Keratinocyte (primary cell): ENCODE measurements at regions not wholly inside any gene's neighbourhood (a gene's known extent, or its start where the extent isn't known, plus 50 kb on each side); places are given as distances from the start of the nearest gene placed in this dataset.

Source experiments
- DNase-seq: peaks from one replicate; pipeline ENCODE4 v3.0.0-alpha.2; 2011; ENCODE audit warnings: low read depth, missing footprints, low spot score
- FAIRE-seq: peaks from 2 replicates; lab custom pipeline; 2011; peaks lifted over from hg19 to GRCh38; lab: Jason Lieb, UNC
- H2AFZ ChIP-seq: 2 replicates; pipeline ENCODE4 v1.6.0; 2012; ENCODE audit warnings: low read length, control low read depth, inconsistent platforms; ENCODE audit not compliant: control insufficient read depth
- H3K27ac ChIP-seq: 2 replicates; pipeline ENCODE4 v1.5.1; 2011; ENCODE audit warnings: low read length; ENCODE audit not compliant: control insufficient read depth, insufficient read depth
- H3K27me3 ChIP-seq: 3 replicates; pipeline ENCODE4 v1.6.0; 2011; ENCODE audit warnings: low read length; ENCODE audit not compliant: control insufficient read depth, insufficient read depth; ENCODE audit errors: extremely low read depth
- H3K36me3 ChIP-seq, 2 experiments: 2 replicates in 1 of 2; 3 replicates in 1 of 2; pipeline ENCODE4 v1.5.1; 2011; ENCODE audit warnings: low read length in 2 of 2, mild to moderate bottlenecking in 1 of 2; ENCODE audit not compliant: control insufficient read depth in 2 of 2, insufficient read depth in 2 of 2; ENCODE audit errors: extremely low read depth in 1 of 2
- H3K4me1 ChIP-seq: 3 replicates; pipeline ENCODE4 v1.5.1; 2011; ENCODE audit warnings: low read length; ENCODE audit not compliant: control insufficient read depth, insufficient read depth; ENCODE audit errors: extremely low read depth
- H3K4me2 ChIP-seq: 3 replicates; pipeline ENCODE4 v1.6.0; 2011; ENCODE audit warnings: low read depth, low read length; ENCODE audit not compliant: control insufficient read depth, insufficient read depth; ENCODE audit errors: extremely low read depth
- H3K4me3 ChIP-seq, 3 experiments: fragments of 200-600 bp in 1 of 3; sonication (generic) in 1 of 3; 2 replicates in 2 of 3; 3 replicates in 1 of 3; pipeline ENCODE4 v1.5.1; 2011 to 2016; ENCODE audit warnings: low read length in 3 of 3, mild to moderate bottlenecking in 3 of 3, control low read depth in 2 of 3, inconsistent platforms in 1 of 3, low read depth in 1 of 3, mixed read lengths in 1 of 3, mixed run types in 1 of 3, moderate library complexity in 1 of 3; ENCODE audit not compliant: control insufficient read depth in 2 of 3, insufficient read depth in 2 of 3; ENCODE audit errors: extremely low read depth in 1 of 3
- H3K79me2 ChIP-seq: 2 replicates; pipeline ENCODE4 v1.6.0; 2012; ENCODE audit warnings: low read length; ENCODE audit not compliant: control insufficient read depth, insufficient read depth
- H3K9ac ChIP-seq: 3 replicates; pipeline ENCODE4 v1.6.0; 2011; ENCODE audit warnings: low read length; ENCODE audit not compliant: control insufficient read depth, insufficient read depth; ENCODE audit errors: extremely low read depth
- H3K9me1 ChIP-seq: 3 replicates; pipeline ENCODE4 v1.6.0; 2011; ENCODE audit warnings: low read length; ENCODE audit not compliant: control insufficient read depth, insufficient read depth; ENCODE audit errors: extremely low read depth
- H3K9me3 ChIP-seq: 2 replicates; pipeline ENCODE4 v1.5.1; 2012; ENCODE audit warnings: low read depth, low read length; ENCODE audit not compliant: control insufficient read depth
- H4K20me1 ChIP-seq: 3 replicates; pipeline ENCODE4 v1.6.0; 2011; ENCODE audit warnings: low read length; ENCODE audit not compliant: control insufficient read depth, insufficient read depth; ENCODE audit errors: extremely low read depth
- EZH2 ChIP-seq: IDR thresholded peaks from one replicate; pipeline ENCODE4 v1.6.1; 2012; ENCODE audit warnings: inconsistent platforms, mild to moderate bottlenecking, low read length, moderate library complexity
- dilution Hi-C: fragments of 300-500 bp; cut with MboI; formaldehyde crosslinking; loops from one replicate; pipeline ENCODE4 v1.7.0; 2020; ENCODE audit warnings: low sequenced_read_pairs; ENCODE audit not compliant: extremely low pct_ligation_motif_present
- TF ChIP-seq, protein P1 (sequence below), 3 experiments: IDR thresholded peaks in 1 of 3; conservative IDR thresholded peaks in 1 of 3; optimal IDR thresholded peaks in 1 of 3; 2 replicates in 2 of 3; 3 replicates in 1 of 3; pipeline versions ENCODE3 to v1.5.1; 2011; ENCODE audit warnings: low read length in 3 of 3, mild to moderate bottlenecking in 3 of 3, moderate library complexity in 2 of 3, control low read depth in 1 of 3, inconsistent platforms in 1 of 3; ENCODE audit not compliant: insufficient read depth in 2 of 3; ENCODE audit errors: extremely low read depth in 1 of 3

GRCh38 chr12:91952916-91953315 lies 192.7 kb downstream of the BTG1 start:
- dilution Hi-C loops: no loop called here
- no peak for TF ChIP-seq EZH2
- TF ChIP-seq, protein P1, sequence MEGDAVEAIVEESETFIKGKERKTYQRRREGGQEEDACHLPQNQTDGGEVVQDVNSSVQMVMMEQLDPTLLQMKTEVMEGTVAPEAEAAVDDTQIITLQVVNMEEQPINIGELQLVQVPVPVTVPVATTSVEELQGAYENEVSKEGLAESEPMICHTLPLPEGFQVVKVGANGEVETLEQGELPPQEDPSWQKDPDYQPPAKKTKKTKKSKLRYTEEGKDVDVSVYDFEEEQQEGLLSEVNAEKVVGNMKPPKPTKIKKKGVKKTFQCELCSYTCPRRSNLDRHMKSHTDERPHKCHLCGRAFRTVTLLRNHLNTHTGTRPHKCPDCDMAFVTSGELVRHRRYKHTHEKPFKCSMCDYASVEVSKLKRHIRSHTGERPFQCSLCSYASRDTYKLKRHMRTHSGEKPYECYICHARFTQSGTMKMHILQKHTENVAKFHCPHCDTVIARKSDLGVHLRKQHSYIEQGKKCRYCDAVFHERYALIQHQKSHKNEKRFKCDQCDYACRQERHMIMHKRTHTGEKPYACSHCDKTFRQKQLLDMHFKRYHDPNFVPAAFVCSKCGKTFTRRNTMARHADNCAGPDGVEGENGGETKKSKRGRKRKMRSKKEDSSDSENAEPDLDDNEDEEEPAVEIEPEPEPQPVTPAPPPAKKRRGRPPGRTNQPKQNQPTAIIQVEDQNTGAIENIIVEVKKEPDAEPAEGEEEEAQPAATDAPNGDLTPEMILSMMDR (optimal IDR thresholded peaks at IDR 0.05 in 1 of 3, IDR thresholded peaks at IDR 0.05 in 1 of 3, conservative IDR thresholded peaks at IDR 0.05 in 1 of 3; ENCODE audit: extremely low read depth in 1 of 3, insufficient read depth in 2 of 3, low read length in 3 of 3): no peak
- no peak overlapping the region for H3K4me2 ChIP-seq
- FAIRE-seq (no peak), DNase-seq (no peak)
- H2AFZ ChIP-seq: no peak overlapping the region
- H3K36me3 ChIP-seq: no peaks in the 10 kb centered on the region
- H3K79me2 ChIP-seq: no peaks in the 10 kb centered on the region
- no peak overlapping the region for H3K4me3 ChIP-seq
- no peaks in the 10 kb centered on the region for H3K4me1 ChIP-seq
- no peaks in the 10 kb centered on the region for H3K9me3 ChIP-seq
- H3K27ac ChIP-seq: no peak overlapping the region
- no peaks in the 10 kb centered on the region for H3K9me1 ChIP-seq
- H3K27me3 ChIP-seq: no peaks in the 10 kb centered on the region
- H4K20me1 ChIP-seq: no peaks in the 10 kb centered on the region
- no peak overlapping the region for H3K9ac ChIP-seq

DNA sequence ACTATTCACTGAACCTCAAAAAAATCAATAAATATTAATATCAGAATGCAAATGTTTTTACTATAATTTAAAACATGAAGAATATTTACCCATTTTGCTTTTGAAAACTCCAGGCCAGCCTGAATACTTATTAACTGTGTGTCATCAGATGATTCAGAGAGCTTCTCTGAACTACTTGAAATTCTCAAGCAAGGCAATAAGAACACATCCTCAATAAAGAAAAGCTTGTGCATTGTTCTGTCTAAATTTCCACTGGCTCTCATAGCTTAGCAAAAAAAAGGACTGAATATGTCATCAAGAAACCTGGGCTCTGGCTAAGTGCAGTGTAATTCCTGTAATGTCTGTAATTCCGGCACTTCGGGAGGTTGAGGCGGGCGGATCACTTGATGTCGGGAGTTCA lies 194.1 kb downstream of the BTG1 start:
- Histone ChIP-seq H3K27ac (no peak overlapping the region), H3K4me2 (no peak overlapping the region), H3K9me3 (no peaks in the 10 kb centered on the region), H2AFZ (no peak overlapping the region), H3K79me2 (no peaks in the 10 kb centered on the region), H4K20me1 (no peaks in the 10 kb centered on the region), H3K4me1 (no peaks in the 10 kb centered on the region), H3K9ac (no peak overlapping the region), H3K36me3 (no peaks in the 10 kb centered on the region), H3K27me3 (no peaks in the 10 kb centered on the region), H3K4me3 (no peak overlapping the region), H3K9me1 (no peaks in the 10 kb centered on the region)
- DNase-seq: no peak
- TF ChIP-seq EZH2: no peak
- TF ChIP-seq, protein P1 (optimal IDR thresholded peaks at IDR 0.05 in 1 of 3, IDR thresholded peaks at IDR 0.05 in 1 of 3, conservative IDR thresholded peaks at IDR 0.05 in 1 of 3; ENCODE audit: extremely low read depth in 1 of 3, insufficient read depth in 2 of 3, low read length in 3 of 3): no peak
- dilution Hi-C loops: no loop called here
- no peak for FAIRE-seq
